ENCODE measurements at regions not wholly inside any gene's neighbourhood (a gene's known extent, or its start where the extent isn't known, plus 50 kb on each side); places are given as distances from the start of the nearest gene placed in this dataset.
A peak's percentile ranks its signal among the peaks of the same experiment; 100 is the strongest.

GRCh38 chr7:106166651-106167342, 54.7 kb upstream of the SYPL1 start:
- peak; percentile 74 for DNase-seq (ENCODE audit: low read depth)

- peak; percentile 25 for DNase-seq (ENCODE audit: low read depth)
These were observed 53.2 kb upstream of the SYPL1 start for GRCh38 chr7:106165337-106165736.

- no peak for DNase-seq (ENCODE audit: low read depth)
These were observed 51.1 kb upstream of the SYPL1 start for GRCh38 chr7:106163257-106163656.

All from M059J (cell line).